ENCODE measurements at regions not wholly inside any gene's neighbourhood (a gene's known extent, or its start where the extent isn't known, plus 50 kb on each side); places are given as distances from the start of the nearest gene placed in this dataset.
"Not testable (repeated sequence)": the region's sequence is repeated elsewhere in the genome, so short reads cannot be mapped to it uniquely, and the experiment has no call there.

GRCh38 chr6:86476311-86476710, 461.0 kb upstream of the HTR1E start:
- DNase-seq = no peak
- ATAC-seq = no peak

- ATAC-seq = no peak
- no peak for DNase-seq
Measured at GRCh38 chr6:86474081-86474480, 463.2 kb upstream of the HTR1E start.

- DNase-seq (no peak), ATAC-seq (no peak)
Measured at GRCh38 chr6:86471791-86472190, 465.5 kb upstream of the HTR1E start.

GRCh38 chr6:86459978-86460377, 477.4 kb upstream of the HTR1E start:
- ATAC-seq = no peak
- no peak for DNase-seq

- DNase-seq = no peak
- ATAC-seq = no peak
Measured at GRCh38 chr6:86456821-86457220, 480.5 kb upstream of the HTR1E start.

GRCh38 chr6:86453232-86453631, 484.1 kb upstream of the HTR1E start:
- ATAC-seq = no peak
- DNase-seq = no peak

- ATAC-seq = no peak
Measured at GRCh38 chr6:86448398-86448797, 488.9 kb upstream of the HTR1E start.

GRCh38 chr6:86440608-86441007, 496.7 kb upstream of the HTR1E start:
- DNase-seq (no peak), ATAC-seq (no peak)

More at GRCh38 chr6:86448398-86448797, 488.9 kb upstream of the HTR1E start:
- DNase-seq = no peak

- no peak for ATAC-seq
- no peak for DNase-seq
Measured at GRCh38 chr6:86423571-86423970, 513.8 kb upstream of the HTR1E start.

- DNase-seq (no peak), ATAC-seq (no peak)
Measured at GRCh38 chr6:86412057-86412456, 525.3 kb upstream of the HTR1E start.

GRCh38 chr6:86407128-86407527, 530.2 kb upstream of the HTR1E start:
- ATAC-seq = no peak

GRCh38 chr6:86392850-86393249, 544.5 kb upstream of the HTR1E start:
- ATAC-seq = not testable (repeated sequence)

More at GRCh38 chr6:86407128-86407527, 530.2 kb upstream of the HTR1E start:
- no peak for DNase-seq

GRCh38 chr6:86380571-86381125, 556.7 kb upstream of the HTR1E start:
- DNase-seq (no peak), ATAC-seq (no peak)

More at GRCh38 chr6:86392850-86393249, 544.5 kb upstream of the HTR1E start:
- DNase-seq = not testable (repeated sequence)

GRCh38 chr6:86357877-86358276, 579.5 kb upstream of the HTR1E start:
- DNase-seq (no peak), ATAC-seq (no peak)

- ATAC-seq (no peak), DNase-seq (no peak)
Measured at GRCh38 chr6:86355271-86355670, 582.1 kb upstream of the HTR1E start.

GRCh38 chr6:86331919-86332318, 605.4 kb upstream of the HTR1E start:
- DNase-seq = no peak
- ATAC-seq = no peak

GRCh38 chr6:86331265-86331840, 606.0 kb upstream of the HTR1E start:
- DNase-seq = no peak

GRCh38 chr6:86306210-86306609, 631.1 kb upstream of the HTR1E start:
- ATAC-seq (no peak), DNase-seq (no peak)

More at GRCh38 chr6:86331265-86331840, 606.0 kb upstream of the HTR1E start:
- ATAC-seq = no peak

GRCh38 chr6:86285876-86286275, 643.2 kb upstream of the SYNCRIP start:
- ATAC-seq (no peak), DNase-seq (no peak)

- ATAC-seq, DNase-seq: not testable (repeated sequence)
Measured at GRCh38 chr6:86284809-86285480, 642.3 kb upstream of the SYNCRIP start.

GRCh38 chr6:86283596-86283995, 640.9 kb upstream of the SYNCRIP start:
- ATAC-seq, DNase-seq: not testable (repeated sequence)

GRCh38 chr6:86276056-86276455, 633.4 kb upstream of the SYNCRIP start:
- ATAC-seq = no peak
- DNase-seq = no peak

- no peak for ATAC-seq
Measured at GRCh38 chr6:86273936-86274335, 631.2 kb upstream of the SYNCRIP start.

More at GRCh38 chr6:86273936-86274335, 631.2 kb upstream of the SYNCRIP start:
- no peak for DNase-seq
